ENCODE measurements at regions not wholly inside any gene's neighbourhood (a gene's known extent, or its start where the extent isn't known, plus 50 kb on each side); places are given as distances from the start of the nearest gene placed in this dataset.
"Not testable (repeated sequence)": the region's sequence is repeated elsewhere in the genome, so short reads cannot be mapped to it uniquely, and the experiment has no call there.

DNA sequence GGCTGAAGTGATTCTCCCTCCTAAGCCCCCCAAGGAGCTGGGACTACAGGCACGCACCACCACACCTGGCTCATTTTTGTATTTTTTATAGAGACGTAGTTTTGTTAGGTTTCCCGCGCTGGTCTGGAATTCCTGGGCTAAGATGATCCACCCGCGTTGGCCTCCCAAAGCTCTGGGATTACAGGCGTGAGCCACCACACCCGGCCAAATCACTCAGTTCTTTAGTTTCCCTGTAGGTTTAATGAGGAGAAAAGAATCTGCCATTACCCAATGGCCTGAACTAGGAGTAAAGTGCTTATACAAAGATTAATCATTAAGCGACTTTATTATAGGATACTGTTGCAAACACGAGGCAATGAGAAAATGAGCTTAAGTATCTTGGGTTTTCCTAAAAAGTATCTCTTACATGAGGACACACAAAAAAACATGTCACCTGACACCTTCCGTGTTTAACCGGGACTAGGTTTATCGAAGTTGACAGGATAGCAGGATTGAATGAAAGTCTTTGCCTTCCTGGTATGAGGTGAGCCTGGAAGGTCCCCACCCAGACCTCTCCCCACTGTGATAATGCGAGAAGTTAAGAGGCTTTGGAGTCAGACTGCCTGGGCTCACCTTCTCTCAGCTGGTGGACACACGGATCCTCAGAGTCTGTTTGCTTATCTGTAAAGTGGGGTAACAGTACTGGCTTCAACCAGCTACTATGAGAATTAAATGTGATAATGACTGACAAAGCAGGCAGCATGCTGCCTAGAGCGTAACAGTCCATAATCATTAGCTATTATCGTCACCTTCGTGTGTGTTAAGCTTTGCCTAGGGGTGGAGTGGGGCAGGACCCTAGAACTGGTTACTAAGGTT is 133.5 kb upstream of the KRAS start:
- no peak for DNase-seq (ENCODE audit: low read depth in 2 of 2)

DNA sequence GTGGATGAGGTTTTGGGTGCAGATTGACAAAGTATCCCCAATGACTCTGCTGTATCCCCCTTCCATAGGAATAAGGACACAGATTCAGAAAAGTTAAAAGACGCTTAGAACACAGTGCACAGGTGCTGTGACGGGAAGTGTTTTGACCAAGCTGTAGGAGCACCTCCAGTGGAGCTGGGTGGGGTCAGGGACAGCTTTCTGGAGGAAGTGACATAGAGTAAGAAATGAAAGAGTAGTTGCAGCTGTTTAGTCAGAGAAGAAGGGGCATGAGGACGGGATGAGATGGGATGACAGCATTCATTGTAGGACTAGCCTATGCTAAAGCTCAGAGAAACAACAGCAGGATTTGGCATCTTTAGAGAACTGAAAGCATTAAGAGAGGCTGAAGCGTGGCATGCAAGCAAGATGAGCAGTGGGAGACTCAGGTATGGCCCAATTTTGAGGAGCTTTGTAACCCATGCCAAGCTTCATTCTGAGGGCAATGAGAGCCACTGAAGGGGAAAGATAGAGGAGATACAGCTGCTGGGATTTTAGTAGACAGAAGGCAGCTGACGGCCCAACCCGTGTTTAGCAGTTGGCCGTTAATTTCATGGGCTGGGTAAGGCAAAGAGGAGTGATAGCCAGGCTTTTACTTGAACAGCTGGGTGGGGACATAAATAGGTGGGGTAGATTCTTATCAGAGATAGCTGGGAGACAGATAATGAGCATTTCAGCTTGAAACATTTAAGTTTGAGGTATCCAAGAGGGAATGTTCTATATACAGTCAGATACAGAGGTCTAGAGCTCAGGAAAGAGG is 131.8 kb upstream of the KRAS start:
- no peak for DNase-seq (ENCODE audit: low read depth in 2 of 2)

DNA sequence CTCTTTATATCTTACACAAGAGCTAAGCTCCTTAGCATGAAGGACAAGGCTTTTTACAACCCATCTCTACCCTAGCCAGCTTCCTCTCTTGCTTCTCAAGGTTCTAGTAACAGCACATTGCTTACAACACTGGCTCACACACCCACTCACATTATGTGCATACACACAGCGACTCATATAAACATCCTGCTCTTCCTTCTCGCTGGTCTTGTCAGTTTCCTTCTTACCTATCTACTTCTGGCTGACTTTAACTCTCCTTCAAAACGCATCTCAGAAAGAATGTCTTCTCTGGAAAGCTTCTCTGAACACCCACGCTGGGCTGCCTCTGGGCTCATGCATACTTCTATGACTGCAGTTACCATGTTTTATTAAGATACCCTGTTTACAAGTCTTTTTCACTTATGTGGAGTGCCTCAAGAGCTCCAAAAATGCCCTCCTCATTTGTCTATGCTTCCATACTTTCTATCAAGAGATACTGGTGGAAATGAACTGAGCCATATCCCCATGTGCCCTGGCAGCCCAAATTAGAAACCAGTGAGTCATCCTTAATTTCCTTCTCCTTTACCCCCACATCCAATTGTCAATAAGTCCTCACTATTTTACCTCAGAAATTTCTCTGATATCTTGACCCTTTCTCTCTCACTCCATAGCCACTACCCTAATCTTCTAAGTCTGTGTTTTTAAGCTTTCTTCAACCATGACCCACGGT is 126.9 kb upstream of the KRAS start:
- no peak for DNase-seq (ENCODE audit: low read depth in 2 of 2)

DNA sequence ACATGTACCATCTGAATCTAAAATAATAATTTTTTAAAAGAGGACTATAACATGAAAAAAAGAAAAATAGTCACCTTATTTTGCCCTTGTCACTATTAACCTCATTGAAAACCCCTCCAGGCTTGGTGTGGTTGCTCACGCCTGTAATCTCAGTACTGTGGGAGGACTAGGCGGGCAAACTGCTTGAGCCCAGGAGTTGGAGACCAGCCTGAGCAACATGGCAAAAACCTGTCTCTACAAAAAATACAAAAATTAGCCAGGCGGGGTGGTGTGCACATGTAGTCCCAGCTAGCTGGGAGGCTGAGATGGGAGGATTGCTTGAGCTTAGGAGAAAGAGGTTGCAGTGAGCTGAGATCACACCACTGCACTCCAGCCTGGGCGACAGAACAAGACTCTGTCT is 126.3 kb upstream of the KRAS start:
- no peak for DNase-seq (ENCODE audit: low read depth in 2 of 2)

DNA sequence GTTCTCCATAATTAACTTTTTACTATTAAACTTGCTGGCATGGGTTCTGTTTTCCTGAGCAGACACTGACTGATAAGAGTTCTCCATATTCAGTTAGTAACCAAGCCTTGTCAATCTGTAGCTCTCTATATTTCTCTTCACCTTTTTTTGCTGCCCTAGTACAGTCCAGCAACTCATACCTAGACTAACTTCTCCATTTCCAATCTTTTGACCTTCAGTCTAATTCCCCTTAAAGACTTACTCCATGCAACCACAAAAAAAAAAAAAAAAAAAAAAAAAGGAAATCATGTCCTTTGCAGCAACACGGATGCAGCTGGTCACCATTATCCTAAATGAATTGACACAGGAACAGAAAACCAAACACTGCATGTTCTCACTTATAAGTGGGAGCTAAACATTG is 125.7 kb upstream of the KRAS start:
- DNase-seq (ENCODE audit: low read depth in 2 of 2): no peak

DNA sequence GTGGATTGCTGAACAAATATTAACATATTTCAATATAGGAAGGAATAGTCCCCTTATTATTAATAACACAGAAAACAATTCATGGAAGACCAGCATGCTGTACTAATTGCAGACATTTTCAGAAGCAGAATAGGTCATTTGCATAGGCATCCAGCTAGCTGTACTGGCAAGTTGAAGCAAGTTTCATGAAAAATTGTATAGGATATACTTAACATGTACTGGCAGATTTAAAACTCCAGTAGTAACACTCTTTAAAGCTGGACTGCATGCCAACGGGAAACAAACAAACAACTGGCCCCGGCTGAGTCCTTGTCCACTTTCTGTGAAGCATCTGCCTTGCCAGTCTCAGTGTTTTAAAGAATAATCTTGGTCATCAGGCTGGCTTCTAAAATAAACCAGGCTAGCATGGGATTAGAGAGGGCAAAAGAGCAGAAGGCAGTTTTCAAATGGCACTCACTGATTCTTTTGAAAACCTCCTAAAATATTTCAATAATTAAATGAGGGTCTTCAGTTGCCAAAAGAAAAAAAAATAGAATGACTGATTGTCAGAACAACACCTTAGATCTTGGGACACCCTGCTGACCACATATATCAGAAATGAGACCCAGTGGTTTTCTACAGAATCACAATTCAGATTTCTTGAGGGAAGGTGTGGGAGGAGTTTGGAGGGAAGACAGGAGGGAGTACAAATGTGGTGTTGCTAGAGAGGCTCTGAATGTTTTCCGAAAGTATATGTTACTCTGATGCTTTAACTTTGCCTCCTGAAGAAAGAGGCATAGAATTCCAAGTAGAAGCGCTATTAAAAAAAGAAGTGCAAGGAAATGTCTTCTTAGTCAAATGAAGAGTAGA is 122.5 kb upstream of the KRAS start:
- DNase-seq (ENCODE audit: low read depth in 2 of 2): no peak

DNA sequence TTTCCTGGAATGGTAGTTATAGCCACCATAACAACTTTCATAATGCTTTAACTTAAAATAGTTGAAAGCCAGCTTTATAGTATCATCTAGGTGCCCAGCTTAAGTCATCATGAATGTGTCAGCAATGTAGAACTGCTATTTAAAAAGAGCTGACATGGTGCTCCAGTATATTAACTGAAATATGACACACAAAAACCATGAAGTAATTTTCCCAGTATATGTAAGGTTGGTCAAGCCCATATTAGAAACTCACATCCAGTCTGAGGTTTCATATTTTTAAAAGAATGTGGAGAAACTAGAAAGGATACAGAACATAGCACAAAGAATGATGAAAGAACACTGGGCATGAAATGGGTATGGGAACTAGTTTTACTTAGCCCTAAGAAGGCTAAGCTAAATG is 121.3 kb upstream of the KRAS start:
- no peak for DNase-seq (ENCODE audit: low read depth in 2 of 2)

DNA sequence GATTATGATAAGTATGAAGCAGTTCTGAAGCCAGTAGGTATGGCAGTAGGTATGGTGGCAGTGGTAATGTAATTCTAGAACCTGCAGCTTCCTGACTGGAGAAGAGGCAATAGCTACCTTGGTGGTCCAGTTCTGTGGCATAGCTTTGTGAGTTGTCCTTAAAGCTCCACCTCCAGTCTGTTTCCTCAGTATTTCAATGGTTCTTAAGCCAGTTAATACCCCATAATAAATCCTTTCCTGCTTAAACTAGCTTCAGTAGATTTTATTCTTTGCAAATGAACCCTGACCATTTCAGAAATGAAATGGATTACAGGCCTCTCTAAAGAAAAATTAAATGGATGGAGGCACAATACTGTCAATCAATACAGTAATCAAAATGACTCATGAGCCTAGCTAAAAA is 117.8 kb upstream of the KRAS start:
- DNase-seq (ENCODE audit: low read depth in 2 of 2): no peak

DNA sequence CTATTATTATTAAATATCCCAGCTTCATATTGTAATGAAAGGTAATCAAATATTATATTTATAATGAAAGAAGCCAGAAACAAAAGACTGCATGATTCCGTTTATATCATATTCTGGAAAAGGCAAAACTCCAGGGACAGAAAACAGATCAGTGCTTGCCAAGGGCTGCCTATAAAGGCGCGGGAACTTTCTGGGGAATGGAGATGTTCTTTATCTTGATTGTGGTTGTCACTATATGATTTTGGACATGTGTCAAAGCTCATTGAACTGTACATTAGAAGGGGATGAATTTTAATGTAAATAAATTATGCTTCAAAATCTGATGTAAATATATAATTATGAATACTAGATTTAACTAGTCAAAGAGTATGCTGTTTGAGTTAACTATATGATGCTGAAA is 115.4 kb upstream of the KRAS start:
- no peak for DNase-seq (ENCODE audit: low read depth in 2 of 2)

DNA sequence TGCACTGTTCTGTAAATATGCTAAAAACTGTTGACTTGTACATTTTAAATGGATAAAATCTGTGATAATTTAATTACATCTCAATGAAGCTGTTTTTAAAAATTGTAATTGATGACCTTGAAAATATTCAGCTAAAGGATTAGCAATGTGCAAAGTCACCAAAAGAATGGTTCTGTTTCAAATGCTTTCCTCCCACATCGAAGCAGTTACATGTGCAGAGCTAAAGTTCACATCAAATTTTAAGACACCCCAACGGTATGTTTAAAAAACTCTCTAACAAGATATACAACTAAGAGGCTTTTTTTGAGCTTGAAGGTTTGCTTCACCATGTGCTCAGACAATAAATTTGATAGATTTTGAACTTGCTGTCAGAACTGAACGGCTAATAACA is 114.6 kb upstream of the KRAS start:
- no peak for DNase-seq (ENCODE audit: low read depth in 2 of 2)

DNA sequence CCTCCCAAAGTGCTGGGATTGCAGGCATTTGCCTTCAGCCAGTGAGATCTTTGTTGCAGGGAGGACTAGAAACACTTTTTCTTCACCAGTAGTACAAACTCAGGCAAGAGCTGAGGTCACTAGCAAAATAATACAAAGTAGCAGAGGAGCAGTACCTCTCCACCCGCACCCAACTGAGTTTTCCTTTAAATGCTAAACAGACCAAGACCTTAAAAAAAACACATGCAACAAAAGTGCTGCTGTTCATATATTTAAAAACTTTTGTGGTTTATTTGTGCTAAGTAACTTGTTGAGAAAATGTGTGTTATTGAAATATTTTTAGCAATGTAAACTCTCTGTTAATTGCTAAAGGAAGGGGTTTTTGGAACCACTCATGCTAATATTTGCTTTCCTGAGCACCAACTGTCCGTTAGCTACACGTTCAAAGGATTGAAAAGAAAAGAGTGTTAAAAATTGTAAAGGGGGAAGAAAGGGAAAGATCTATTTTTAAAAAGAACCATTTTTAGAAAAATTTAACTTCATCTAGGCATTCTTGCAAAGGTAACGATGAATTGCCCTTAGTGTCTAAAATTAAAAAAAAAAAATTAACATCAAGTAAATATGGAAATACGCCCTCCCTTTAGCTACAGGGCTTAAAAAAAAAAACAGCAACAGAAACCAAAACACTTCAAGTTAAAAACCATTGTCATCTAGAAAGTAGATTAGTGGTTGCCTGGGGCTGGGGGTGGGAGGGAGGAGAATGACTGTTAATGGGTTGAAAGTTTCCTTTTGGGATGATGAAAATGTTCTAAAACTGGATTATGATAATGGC is 114.0 kb upstream of the KRAS start:
- DNase-seq (ENCODE audit: low read depth in 2 of 2): no peak

DNA sequence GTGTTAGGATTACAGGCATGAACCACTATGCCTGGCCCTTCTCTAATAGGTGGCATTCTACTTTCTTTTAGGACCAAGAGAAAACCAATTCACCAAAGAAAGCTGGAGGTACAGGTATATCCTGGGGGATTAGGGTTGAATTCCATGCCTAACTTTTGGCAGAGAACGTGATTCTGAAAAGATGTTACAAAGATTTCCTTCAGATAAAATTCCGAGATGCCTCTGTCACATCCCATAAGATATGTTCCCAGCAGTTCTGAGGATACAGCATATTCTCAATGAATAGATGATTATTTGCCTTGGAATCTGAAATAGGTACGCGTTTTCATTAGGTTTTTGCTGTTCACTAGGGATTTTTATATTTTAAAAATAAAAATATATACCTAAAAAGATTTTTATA is 111.9 kb upstream of the KRAS start:
- no peak for DNase-seq (ENCODE audit: low read depth in 2 of 2)

DNA sequence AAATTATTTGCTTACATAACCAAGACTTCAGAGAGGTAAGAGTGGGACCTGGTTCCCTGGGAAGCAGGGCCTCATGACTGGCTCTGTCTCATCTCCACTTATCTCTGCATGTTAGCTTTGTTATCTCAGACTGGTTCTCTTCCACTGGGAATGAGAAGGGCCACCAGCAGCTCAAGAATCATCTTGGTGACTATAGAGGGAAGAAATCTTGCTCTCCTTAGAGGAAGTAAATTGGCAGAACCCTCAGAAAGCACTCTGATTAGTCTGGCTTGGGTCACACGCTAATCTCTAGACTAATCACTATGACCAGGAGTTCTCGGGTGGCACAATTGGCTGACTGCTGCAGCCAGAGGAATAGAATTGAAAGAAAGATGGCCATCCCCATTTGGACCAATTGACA is 110.8 kb upstream of the KRAS start:
- no peak for DNase-seq (ENCODE audit: low read depth in 2 of 2)

DNA sequence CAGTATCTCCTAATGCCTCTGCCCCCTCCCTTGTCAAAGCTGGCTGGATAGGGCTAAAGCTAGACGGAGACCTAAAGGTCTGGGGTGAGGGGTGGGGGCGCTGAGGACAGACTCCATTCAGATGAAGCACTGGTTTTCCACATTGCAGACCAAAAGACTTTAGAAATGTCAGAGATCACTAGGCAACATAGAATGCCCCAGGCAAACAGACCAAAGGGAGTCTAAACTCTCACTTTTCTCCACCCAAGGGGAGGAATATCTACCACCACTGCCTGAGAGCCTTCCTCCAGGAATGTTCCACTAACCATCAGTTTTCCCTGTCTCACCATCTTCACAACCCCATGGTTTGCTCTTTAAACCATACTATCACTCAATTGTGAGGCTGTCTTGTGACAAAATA is 106.9 kb upstream of the KRAS start:
- DNase-seq (ENCODE audit: low read depth in 2 of 2): no peak

DNA sequence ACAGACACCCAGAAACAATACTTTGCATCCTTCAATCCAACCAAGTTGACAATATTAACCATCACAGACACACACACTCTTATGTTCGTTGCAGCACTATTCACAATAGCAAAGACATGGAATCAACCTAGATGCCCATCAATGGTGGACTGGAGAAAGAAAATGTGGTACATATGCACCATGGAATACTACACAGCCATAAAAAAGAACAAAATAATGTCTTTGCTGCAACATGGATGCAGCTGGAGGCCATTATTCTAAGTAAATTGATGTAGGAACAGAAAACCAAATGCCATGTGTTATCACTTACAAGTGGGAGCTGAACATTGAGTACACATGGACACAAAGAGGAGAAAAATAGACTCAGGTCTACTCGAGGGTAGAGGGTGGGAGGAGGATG is 102.2 kb upstream of the KRAS start:
- DNase-seq (ENCODE audit: low read depth in 2 of 2): not testable (repeated sequence)

DNA sequence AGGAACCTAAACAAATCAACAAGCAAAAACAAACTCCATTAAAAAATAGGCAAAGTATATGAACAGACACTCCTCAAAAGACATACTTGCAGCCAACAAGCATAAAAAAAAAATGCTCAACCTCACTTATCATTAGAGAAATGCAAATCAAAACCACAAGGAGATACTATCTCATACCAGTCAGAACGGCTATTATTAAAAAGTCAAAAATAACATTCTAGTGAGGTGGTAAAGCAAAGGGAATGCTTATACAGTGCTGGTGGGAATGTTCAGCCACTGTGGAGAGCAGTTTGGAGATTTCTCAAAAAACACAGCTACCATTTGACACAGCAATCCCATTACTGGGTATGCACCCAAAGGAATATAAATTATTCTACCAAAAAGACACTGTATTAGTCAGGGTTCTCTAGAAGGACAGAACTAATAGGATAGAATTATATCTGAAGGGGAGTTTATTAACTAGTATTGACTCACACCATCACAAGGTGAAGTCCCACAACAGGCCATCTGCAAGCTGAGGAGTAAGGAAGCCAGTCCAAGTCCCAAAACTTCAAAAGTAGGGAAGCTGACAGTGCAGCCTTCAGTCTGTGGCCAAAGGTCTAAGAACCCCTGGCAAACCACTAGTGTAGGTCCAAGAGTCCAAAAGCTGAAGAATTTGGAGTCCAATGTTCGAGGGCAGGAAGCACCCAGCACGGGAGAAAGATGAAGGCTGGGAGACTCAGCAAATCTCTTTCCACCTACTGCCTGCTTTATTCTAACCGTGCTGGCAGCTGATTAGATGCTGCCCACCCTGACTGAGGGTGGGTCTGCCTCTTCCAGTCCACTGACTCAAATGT is 101.6 kb upstream of the KRAS start:
- no peak for DNase-seq (ENCODE audit: low read depth in 2 of 2)

DNA sequence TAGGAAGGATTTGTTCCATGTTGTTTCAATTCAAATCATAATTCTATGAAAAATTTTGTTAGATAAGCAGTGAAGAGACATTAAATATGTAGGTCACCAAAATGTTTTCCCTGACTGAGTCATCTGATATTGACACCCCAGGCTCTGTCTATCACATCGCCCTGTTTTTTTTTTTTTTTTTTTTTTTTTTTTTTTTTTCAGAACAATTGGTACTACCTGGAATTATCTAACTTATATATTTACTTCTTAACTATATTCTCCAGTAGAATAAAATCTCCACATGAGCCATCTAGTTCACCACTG is 97.8 kb upstream of the KRAS start:
- DNase-seq (ENCODE audit: low read depth in 2 of 2): no peak

DNA sequence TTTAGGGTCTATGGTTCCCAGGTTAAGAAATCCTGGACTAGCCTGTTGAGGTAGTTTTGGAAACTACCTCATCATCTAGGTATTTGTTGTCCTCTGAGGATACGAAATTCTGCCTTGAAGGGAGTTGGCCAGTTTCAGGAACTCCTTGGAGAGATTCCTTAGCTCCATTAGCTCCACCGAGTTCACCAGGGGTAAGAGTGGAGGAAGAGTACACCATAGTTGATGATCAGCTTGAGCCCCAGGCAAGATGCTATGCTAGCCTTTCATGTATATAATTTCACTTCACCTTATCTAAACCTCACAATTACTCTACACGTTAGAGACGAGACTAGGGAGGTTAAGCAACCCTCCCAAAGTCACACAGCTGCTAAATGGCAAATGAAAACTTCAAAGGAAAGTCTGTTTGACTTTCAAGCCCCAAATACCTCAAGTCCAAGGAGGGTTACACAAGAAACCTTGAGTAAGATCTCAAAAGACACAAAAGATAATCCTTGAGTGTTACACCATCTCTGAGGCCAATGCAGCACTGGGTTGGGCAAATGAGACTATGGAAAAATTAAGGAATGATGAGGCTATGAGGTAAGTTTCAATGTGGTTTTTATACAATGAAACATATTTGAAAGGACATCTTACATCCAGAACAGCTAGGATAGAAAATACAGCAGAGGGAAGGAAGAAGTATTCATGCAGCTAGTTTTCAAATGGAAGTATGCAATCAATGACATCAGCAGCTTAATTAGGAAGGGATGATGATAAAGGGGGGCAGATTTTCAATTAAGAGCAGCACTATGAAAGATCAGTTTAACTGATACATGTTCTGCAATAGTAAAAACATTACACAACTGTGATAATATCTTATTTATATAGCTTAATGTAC is 97.2 kb upstream of the KRAS start:
- DNase-seq (ENCODE audit: low read depth in 2 of 2): no peak

DNA sequence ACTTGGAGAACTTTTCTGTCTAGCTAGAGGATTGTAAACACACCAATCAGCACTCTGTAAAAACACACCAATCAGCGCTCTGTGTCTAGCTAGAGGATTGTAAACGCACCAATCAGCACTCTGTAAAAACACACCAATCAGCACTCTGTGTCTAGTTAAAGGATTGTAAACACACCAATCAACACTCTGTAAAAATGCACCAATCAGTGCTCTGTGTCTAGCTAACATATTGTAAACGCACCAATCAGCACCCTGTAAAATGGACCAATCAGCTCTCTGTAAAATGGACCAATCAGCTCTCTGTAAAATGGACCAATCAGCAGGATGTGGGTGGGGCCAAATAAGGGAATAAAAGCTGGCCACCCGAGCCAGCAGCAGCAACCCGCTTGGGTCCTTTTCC is 91.1 kb upstream of the KRAS start:
- DNase-seq (ENCODE audit: low read depth in 2 of 2): not testable (repeated sequence)
